ENCODE measurements at regions not wholly inside any gene's neighbourhood (a gene's known extent, or its start where the extent isn't known, plus 50 kb on each side); places are given as distances from the start of the nearest gene placed in this dataset.
"Not testable (repeated sequence)": the region's sequence is repeated elsewhere in the genome, so short reads cannot be mapped to it uniquely, and the experiment has no call there.

GRCh38 chr11:33978376-33978775 lies 73.2 kb upstream of the CAPRIN1 start:
- ChIA-PET POLR2A (no interaction called here), CTCF (interaction anchor here (0.6 to 3.8 kb wide), 3 partner anchors 10 to 514 kb away, joined by 3 to 22 read pairs (median 13); no protein-coding TSS in a partner anchor)
- Histone ChIP-seq H3K4me3 (ENCODE audit: low read depth, low read length) (no peak overlapping the region), H3K27ac (ENCODE audit: low read depth, low read length) (no peak overlapping the region), H3K9me3 (ENCODE audit: control insufficient read depth, insufficient read depth, low read length) (no peaks in the 10 kb centered on the region), H3K27me3 (ENCODE audit: control insufficient read depth, insufficient read depth, low read length) (peaks cover 26% of the 10 kb centered on the region)
- no peak for DNase-seq (ENCODE audit: low read depth, low spot score)
- no peak for TF ChIP-seq CTCF (IDR thresholded peaks at IDR 0.05; ENCODE audit: low read depth, low read length)

GRCh38 chr11:33977676-33978075 lies 73.9 kb upstream of the CAPRIN1 start:
- no peak overlapping the region for H3K27ac ChIP-seq (ENCODE audit: low read depth, low read length)
- no peaks in the 10 kb centered on the region for H3K9me3 ChIP-seq (ENCODE audit: control insufficient read depth, insufficient read depth, low read length)
- DNase-seq (ENCODE audit: low read depth, low spot score), result no peak
- ChIA-PET CTCF (interaction anchor here (2.5 to 3.8 kb wide), 2 partner anchors 11 to 120 kb away, joined by 13 to 22 read pairs; no protein-coding TSS in a partner anchor), POLR2A (no interaction called here)
- no peak overlapping the region for H3K4me3 ChIP-seq (ENCODE audit: low read depth, low read length)
- H3K27me3 ChIP-seq (ENCODE audit: control insufficient read depth, insufficient read depth, low read length), result peaks cover 26% of the 10 kb centered on the region
- no peak for TF ChIP-seq CTCF (IDR thresholded peaks at IDR 0.05; ENCODE audit: low read depth, low read length)

GRCh38 chr11:33976495-33977199 lies 74.9 kb upstream of the CAPRIN1 start:
- no peak overlapping the region for H3K4me3 ChIP-seq (ENCODE audit: low read depth, low read length)
- no peak for TF ChIP-seq CTCF (IDR thresholded peaks at IDR 0.05; ENCODE audit: low read depth, low read length)
- no peak for DNase-seq (ENCODE audit: low read depth, low spot score)
- H3K9me3 ChIP-seq (ENCODE audit: control insufficient read depth, insufficient read depth, low read length), result no peaks in the 10 kb centered on the region
- POLR2A ChIA-PET, result no interaction called here
- CTCF ChIA-PET, result interaction anchor here (1.2 to 3.8 kb wide), 3 partner anchors 12 to 168 kb away, joined by 3 to 22 read pairs (median 13); no protein-coding TSS in a partner anchor
- no peak overlapping the region for H3K27ac ChIP-seq (ENCODE audit: low read depth, low read length)
- peaks cover 26% of the 10 kb centered on the region for H3K27me3 ChIP-seq (ENCODE audit: control insufficient read depth, insufficient read depth, low read length)

- Histone ChIP-seq H3K27me3 (ENCODE audit: control insufficient read depth, insufficient read depth, low read length) (peaks cover 23% of the 10 kb centered on the region), H3K4me3 (ENCODE audit: low read depth, low read length) (no peak overlapping the region), H3K9me3 (ENCODE audit: control insufficient read depth, insufficient read depth, low read length) (no peaks in the 10 kb centered on the region), H3K27ac (ENCODE audit: low read depth, low read length) (no peak overlapping the region)
- no peak for DNase-seq (ENCODE audit: low read depth, low spot score)
- POLR2A ChIA-PET, result no interaction called here
- no peak for TF ChIP-seq CTCF (IDR thresholded peaks at IDR 0.05; ENCODE audit: low read depth, low read length)
- CTCF ChIA-PET, result interaction anchor here (1.5 kb wide), 1 partner anchor 13 kb away, joined by 4 read pairs; no protein-coding TSS in a partner anchor
Observed at GRCh38 chr11:33974804-33975203, 76.7 kb upstream of the CAPRIN1 start.

GRCh38 chr11:33971530-33971929 lies 79.7 kb upstream of the LMO2 start:
- CTCF ChIA-PET, result interaction anchor here (0.8 to 5.7 kb wide), 12 partner anchors 8 to 164 kb away, joined by 3 to 85 read pairs (median 4); no protein-coding TSS in a partner anchor
- POLR2A ChIA-PET, result not testable (repeated sequence)

More at GRCh38 chr11:33971530-33971929, 79.7 kb upstream of the LMO2 start:
- H3K27ac ChIP-seq (ENCODE audit: low read depth, low read length); H3K9me3 ChIP-seq (ENCODE audit: control insufficient read depth, insufficient read depth, low read length); DNase-seq (ENCODE audit: low read depth, low spot score); H3K4me3 ChIP-seq (ENCODE audit: low read depth, low read length): not testable (repeated sequence)
- peaks cover 12% of the 10 kb centered on the region for H3K27me3 ChIP-seq (ENCODE audit: control insufficient read depth, insufficient read depth, low read length)
